B cell (primary cell): ENCODE measurements at regions not wholly inside any gene's neighbourhood (a gene's known extent, or its start where the extent isn't known, plus 50 kb on each side); places are given as distances from the start of the nearest gene placed in this dataset.
"Not testable (repeated sequence)": the region's sequence is repeated elsewhere in the genome, so short reads cannot be mapped to it uniquely, and the experiment has no call there.

Experiments
- ATAC-seq: fragments of 200-7000 bp; cut with Tn5 transposase; one replicate; pipeline ENCODE4 v1.10.0; 2021; ENCODE audit warnings: low read depth, mild to moderate bottlenecking, moderate number of reproducible peaks, moderate library complexity
- CTCF ChIA-PET: fragments of 350-600 bp; sonication (Branson Sonifier 250); formaldehyde crosslinking; loops from one replicate; lab custom pipeline; 2021; ENCODE audit warnings: antibody characterized with exemption, inconsistent platforms; lab: Charles Lee
- POLR2A ChIA-PET: fragments of 350-600 bp; sonication (Branson Sonifier 250); formaldehyde crosslinking; loops from one replicate; lab custom pipeline; 2021; ENCODE audit warnings: antibody characterized with exemption; lab: Charles Lee
- DNase-seq: peaks from one replicate; pipeline ENCODE4 v3.0.0; 2013
- H2AFZ ChIP-seq: 2 replicates; pipeline ENCODE4 v1.6.1; 2012; ENCODE audit warnings: mild to moderate bottlenecking, low read depth, low read length; ENCODE audit not compliant: insufficient read depth, poor library complexity, severe bottlenecking
- H3K27ac ChIP-seq, 2 donors: 1 replicate in 1 of 2; 2 replicates in 1 of 2; pipeline ENCODE4 v1.5.1; 2012 to 2013; ENCODE audit warnings: low read length in 2 of 2, mild to moderate bottlenecking in 2 of 2, moderate library complexity in 1 of 2
- H3K27me3 ChIP-seq, 4 experiments: fragments of 200-600 bp in 1 of 4; sonication (generic) in 1 of 4; replicated peaks in 1 of 4; 1 replicate in 2 of 4; 2 replicates in 2 of 4; pipeline versions ENCODE4 v1.6.1 to v1.7.0; 2013 to 2016; ENCODE audit warnings: low read length in 3 of 4, mild to moderate bottlenecking in 2 of 4, mixed read lengths in 1 of 4, moderate library complexity in 1 of 4; ENCODE audit not compliant: insufficient read depth in 4 of 4, control insufficient read depth in 3 of 4; ENCODE audit errors: control extremely low read depth in 1 of 4
- H3K36me3 ChIP-seq, 2 experiments: replicated peaks in 1 of 2; 1 replicate in 1 of 2; 2 replicates in 1 of 2; pipeline versions ENCODE4 v1.6.1 to v1.7.1; 2013; ENCODE audit warnings: low read length in 1 of 2; ENCODE audit not compliant: insufficient read depth in 2 of 2, control insufficient read depth in 1 of 2; ENCODE audit errors: control extremely low read depth in 1 of 2, extremely low read depth in 1 of 2
- H3K4me1 ChIP-seq, 2 donors: fragments of 200-600 bp in 1 of 2; sonication (generic) in 1 of 2; 1 replicate in 1 of 2; 2 replicates in 1 of 2; pipeline versions ENCODE4 v1.5.1 to v1.6.1; 2013 to 2017; ENCODE audit warnings: low read length in 2 of 2; ENCODE audit not compliant: control insufficient read depth in 2 of 2, insufficient read depth in 2 of 2
- H3K4me2 ChIP-seq: replicated peaks from 2 replicates; pipeline ENCODE3; 2012; ENCODE audit warnings: mild to moderate bottlenecking, low read depth, low read length; ENCODE audit not compliant: poor library complexity, severe bottlenecking
- H3K4me3 ChIP-seq, 5 experiments: fragments of 200-600 bp in 1 of 5; sonication (generic) in 1 of 5; 1 replicate in 3 of 5; 2 replicates in 2 of 5; pipeline versions ENCODE4 v1.5.1 to v1.7.0; 2011 to 2016; ENCODE audit warnings: low read length in 4 of 5, mild to moderate bottlenecking in 4 of 5, low read depth in 2 of 5, control low read depth in 1 of 5, moderate library complexity in 1 of 5; ENCODE audit not compliant: insufficient read depth in 1 of 5; ENCODE audit errors: control extremely low read depth in 1 of 5, extremely low read depth in 1 of 5
- H3K79me2 ChIP-seq: fragments of 200-600 bp; sonication (generic); one replicate; pipeline ENCODE4 v1.6.0; 2016; ENCODE audit warnings: low read length; ENCODE audit not compliant: control insufficient read depth, insufficient read depth
- H3K9ac ChIP-seq: fragments of 200-600 bp; sonication (generic); 2 replicates; pipeline ENCODE4 v1.6.1; 2017; ENCODE audit warnings: mild to moderate bottlenecking, low read length, moderate library complexity
- H3K9me3 ChIP-seq, 3 donors: one replicate each; pipeline versions ENCODE4 v1.6.1 to v1.7.1; 2013; ENCODE audit warnings: low read length in 2 of 3; ENCODE audit not compliant: control insufficient read depth in 2 of 3, insufficient read depth in 1 of 3; ENCODE audit errors: control extremely low read depth in 1 of 3
- H4K20me1 ChIP-seq: 2 replicates; pipeline ENCODE4 v1.6.0; 2012; ENCODE audit warnings: mild to moderate bottlenecking, low read length; ENCODE audit not compliant: insufficient read depth, control insufficient read depth, poor library complexity, severe bottlenecking
- H3K27ac Mint-ChIP-seq: one replicate; pipeline ENCODE4 v1.8.0; 2021; ENCODE audit warnings: mixed read lengths
- H3K27me3 Mint-ChIP-seq: one replicate; pipeline ENCODE4 v1.8.0; 2021; ENCODE audit warnings: mixed read lengths
- H3K4me1 Mint-ChIP-seq: one replicate; pipeline ENCODE4 v1.8.0; 2021; ENCODE audit warnings: mixed read lengths
- H3K4me3 Mint-ChIP-seq: one replicate; pipeline ENCODE4 v1.8.0; 2021; ENCODE audit warnings: mixed read lengths
- H3K9me3 Mint-ChIP-seq: one replicate; pipeline ENCODE4 v1.8.0; 2022; ENCODE audit warnings: mixed read lengths; ENCODE audit not compliant: insufficient read depth
- EZH2 ChIP-seq: IDR thresholded peaks from 2 replicates; pipeline ENCODE4 v1.6.1; 2012; ENCODE audit warnings: borderline replicate concordance, low read depth, mild to moderate bottlenecking, moderate library complexity, low read length; ENCODE audit not compliant: insufficient read depth, poor library complexity, severe bottlenecking
- WGBS: methylation state at CpG from one replicate; pipeline ENCODE4 v1.1.5; 2013; ENCODE audit warnings: missing lambda C conversion rate; ENCODE audit not compliant: insufficient coverage; 5-methylcytosine and 5-hydroxymethylcytosine counted together
- intact Hi-C: fragments of 100-400 bp; cut with micrococcal nuclease; formaldehyde crosslinking; loops from one replicate; pipeline ENCODE4 v1.10.0; 2022
- TF ChIP-seq, protein P1 (sequence below): fragments of 200-600 bp; IDR thresholded peaks from one replicate; pipeline ENCODE4 v1.8.0; 2022; ENCODE audit warnings: antibody characterized with exemption, mild to moderate bottlenecking

DNA sequence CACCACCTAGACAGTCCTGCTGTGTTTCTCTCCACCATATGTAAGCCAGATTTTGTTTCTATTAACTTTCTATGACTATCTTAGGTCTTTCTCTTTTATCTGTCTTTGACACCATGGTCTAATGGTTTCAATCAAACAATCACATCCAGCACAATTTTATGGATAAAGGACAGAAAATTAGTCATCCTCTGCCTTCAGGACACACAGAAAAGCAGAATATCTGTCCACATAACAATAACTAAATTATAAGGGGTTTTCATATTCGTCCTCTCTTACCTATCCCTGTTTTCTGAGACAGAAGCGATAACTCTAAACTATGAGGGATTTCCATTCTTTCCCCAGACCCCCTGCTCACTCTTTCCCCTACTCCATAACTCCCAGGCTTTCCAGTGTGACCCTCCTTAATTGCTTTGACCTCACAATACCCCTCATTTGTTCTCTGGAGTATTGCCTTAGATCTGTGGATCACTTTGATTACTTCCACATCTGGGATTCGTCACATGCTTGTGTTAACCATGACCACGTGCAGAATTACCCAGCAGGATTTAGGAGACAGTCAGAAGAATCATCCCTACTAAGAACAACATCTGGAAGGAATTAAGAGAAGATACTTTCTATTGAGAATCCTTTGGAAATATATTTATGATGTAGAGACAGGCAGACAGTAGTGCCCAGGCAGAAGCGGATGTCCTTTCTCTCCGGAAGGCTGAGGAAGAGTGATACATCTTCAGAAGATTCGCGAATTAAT lies 108.2 kb upstream of the GREM2 start:
- TF ChIP-seq, protein P1, sequence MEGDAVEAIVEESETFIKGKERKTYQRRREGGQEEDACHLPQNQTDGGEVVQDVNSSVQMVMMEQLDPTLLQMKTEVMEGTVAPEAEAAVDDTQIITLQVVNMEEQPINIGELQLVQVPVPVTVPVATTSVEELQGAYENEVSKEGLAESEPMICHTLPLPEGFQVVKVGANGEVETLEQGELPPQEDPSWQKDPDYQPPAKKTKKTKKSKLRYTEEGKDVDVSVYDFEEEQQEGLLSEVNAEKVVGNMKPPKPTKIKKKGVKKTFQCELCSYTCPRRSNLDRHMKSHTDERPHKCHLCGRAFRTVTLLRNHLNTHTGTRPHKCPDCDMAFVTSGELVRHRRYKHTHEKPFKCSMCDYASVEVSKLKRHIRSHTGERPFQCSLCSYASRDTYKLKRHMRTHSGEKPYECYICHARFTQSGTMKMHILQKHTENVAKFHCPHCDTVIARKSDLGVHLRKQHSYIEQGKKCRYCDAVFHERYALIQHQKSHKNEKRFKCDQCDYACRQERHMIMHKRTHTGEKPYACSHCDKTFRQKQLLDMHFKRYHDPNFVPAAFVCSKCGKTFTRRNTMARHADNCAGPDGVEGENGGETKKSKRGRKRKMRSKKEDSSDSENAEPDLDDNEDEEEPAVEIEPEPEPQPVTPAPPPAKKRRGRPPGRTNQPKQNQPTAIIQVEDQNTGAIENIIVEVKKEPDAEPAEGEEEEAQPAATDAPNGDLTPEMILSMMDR = no peak
- no peak for TF ChIP-seq EZH2
- Histone ChIP-seq H3K27me3 (no peaks in the 10 kb centered on the region), H3K36me3 (no peaks in the 10 kb centered on the region), H4K20me1 (no peaks in the 10 kb centered on the region), H3K9me3 (peaks cover 0 to 2% (median 0%) of the 10 kb centered on the region in 3 donors), H3K27ac (no peak overlapping the region), H3K4me3 (no peak overlapping the region), H2AFZ (no peak overlapping the region), H3K4me1 (no peaks in the 10 kb centered on the region), H3K79me2 (no peaks in the 10 kb centered on the region), H3K9ac (no peak overlapping the region), H3K4me2 (no peak overlapping the region)
- Mint-ChIP-seq H3K4me1 (no peaks in the 10 kb centered on the region), H3K27ac (no peak overlapping the region), H3K9me3 (no peaks in the 10 kb centered on the region), H3K27me3 (no peaks in the 10 kb centered on the region), H3K4me3 (no peak overlapping the region)
- intact Hi-C loops = no loop called here
- CTCF ChIA-PET = interaction anchor here (0.6 kb wide), 1 partner anchor 344 kb away, joined by 3 read pairs; no protein-coding TSS in a partner anchor
- POLR2A ChIA-PET = no interaction called here
- DNase-seq = no peak
- 71% methylated on average over 2 of the region's 8 CpGs for WGBS
- no peak for ATAC-seq

DNA sequence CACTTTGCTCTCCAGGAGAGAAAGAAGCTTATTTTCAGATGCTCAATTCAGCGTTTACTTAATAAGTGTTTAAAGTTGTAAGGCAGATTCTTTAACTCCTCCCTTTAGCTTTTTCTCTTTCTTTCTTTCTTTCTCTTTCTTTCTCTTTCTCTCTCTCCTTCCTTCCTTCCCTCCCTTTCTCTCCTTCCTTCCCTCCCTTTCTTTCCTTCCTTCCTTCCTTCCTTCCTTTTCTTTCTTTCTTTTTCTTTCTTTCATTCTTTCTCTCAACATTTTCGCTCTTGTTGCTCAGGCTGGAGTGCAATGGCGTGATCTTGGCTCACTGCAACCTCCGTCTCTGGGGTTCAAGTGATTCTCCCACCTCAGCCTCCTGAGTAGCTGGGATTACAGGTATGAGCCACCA lies 104.6 kb upstream of the GREM2 start:
- H3K4me3 Mint-ChIP-seq, H3K27ac ChIP-seq, H3K27me3 Mint-ChIP-seq, H3K79me2 ChIP-seq, ATAC-seq, DNase-seq, H3K36me3 ChIP-seq, H3K4me3 ChIP-seq, CTCF ChIA-PET, H3K4me2 ChIP-seq, H3K4me1 ChIP-seq, H3K4me1 Mint-ChIP-seq, H3K9me3 Mint-ChIP-seq, H4K20me1 ChIP-seq, H3K27ac Mint-ChIP-seq, POLR2A ChIA-PET, intact Hi-C loops, H3K9me3 ChIP-seq, H2AFZ ChIP-seq, H3K9ac ChIP-seq, H3K27me3 ChIP-seq: not testable (repeated sequence)
- WGBS = no CpG with 5 or more reads among the region's 4 CpGs
